OCI-LY7 (cell line): ENCODE measurements at regions not wholly inside any gene's neighbourhood (a gene's known extent, or its start where the extent isn't known, plus 50 kb on each side); places are given as distances from the start of the nearest gene placed in this dataset.

Experiments
- BruUV-seq: library from RNA; stranded (reverse); fragments of 400-500 nt; replicated peaks from 2 replicates; lab custom pipeline; 2021; lab: Mats Ljungman, UMichigan
- CTCF ChIA-PET: fragments of 300-600 bp; sonication (Branson Sonifier 250); formaldehyde crosslinking; loops from one replicate; lab custom pipeline; 2022; ENCODE audit warnings: antibody characterized with exemption; ENCODE audit not compliant: unreplicated experiment; lab: Charles Lee
- POLR2A ChIA-PET: fragments of 300-600 bp; sonication (Branson Sonifier 250); formaldehyde crosslinking; loops from one replicate; lab custom pipeline; 2022; ENCODE audit warnings: antibody characterized with exemption; lab: Charles Lee
- DNase-seq: peaks from one replicate; pipeline ENCODE4 v3.0.0-alpha.2; 2015; ENCODE audit warnings: low spot score
- H2AFZ ChIP-seq: fragments of 200-600 bp; sonication (generic), shearing (Covaris generic); 2 replicates; pipeline ENCODE4 v1.6.1; 2014; ENCODE audit warnings: mild to moderate bottlenecking, antibody characterized with exemption, low read length, moderate library complexity
- H3K27ac ChIP-seq: fragments of 200-600 bp; sonication (generic); 2 replicates; pipeline ENCODE4 v1.5.1; 2014; ENCODE audit warnings: mixed run types, low read depth, mild to moderate bottlenecking, moderate library complexity, low read length, inconsistent platforms; ENCODE audit not compliant: poor library complexity, severe bottlenecking
- H3K36me3 ChIP-seq: fragments of 200-600 bp; sonication (generic); 2 replicates; pipeline ENCODE4 v1.6.1; 2014; ENCODE audit warnings: mild to moderate bottlenecking, antibody characterized with exemption, low read length, moderate library complexity, mixed read lengths; ENCODE audit not compliant: insufficient read depth
- H3K4me1 ChIP-seq: fragments of 200-600 bp; sonication (generic); 2 replicates; pipeline ENCODE4 v1.5.1; 2014; ENCODE audit warnings: mild to moderate bottlenecking, low read length; ENCODE audit not compliant: insufficient read depth, poor library complexity, severe bottlenecking
- H3K4me2 ChIP-seq: fragments of 200-600 bp; sonication (generic); 2 replicates; pipeline ENCODE4 v1.6.1; 2014; ENCODE audit warnings: mild to moderate bottlenecking, low read length
- H3K4me3 ChIP-seq: fragments of 200-600 bp; sonication (generic); 2 replicates; pipeline ENCODE4 v1.5.1; 2014; ENCODE audit warnings: mild to moderate bottlenecking, low read depth, low read length; ENCODE audit not compliant: poor library complexity, severe bottlenecking
- H3K79me2 ChIP-seq: fragments of 200-600 bp; sonication (generic); 2 replicates; pipeline ENCODE4 v1.6.1; 2016; ENCODE audit warnings: low read depth, mild to moderate bottlenecking, low read length, moderate library complexity, mixed read lengths; ENCODE audit not compliant: insufficient read depth
- H3K9me2 ChIP-seq: fragments of 200-600 bp; sonication (generic); 2 replicates; pipeline ENCODE4 v1.6.1; 2016; ENCODE audit warnings: mild to moderate bottlenecking, low read length, mixed read lengths; ENCODE audit not compliant: insufficient read depth
- H3K9me3 ChIP-seq: fragments of 200-600 bp; sonication (generic); 2 replicates; pipeline ENCODE4 v1.6.1; 2014; ENCODE audit warnings: mild to moderate bottlenecking, mixed run types, low read length, mixed read lengths
- H4K20me1 ChIP-seq: fragments of 200-600 bp; sonication (generic); 2 replicates; pipeline ENCODE4 v1.6.1; 2014; ENCODE audit warnings: mild to moderate bottlenecking, antibody characterized with exemption, low read length, moderate library complexity, mixed read lengths; ENCODE audit not compliant: insufficient read depth
- CTCF ChIP-seq: fragments of 200-600 bp; sonication (generic); conservative IDR thresholded peaks from 2 replicates; pipeline ENCODE4 v1.5.1; 2014; ENCODE audit warnings: mild to moderate bottlenecking, antibody characterized with exemption, low read length, moderate library complexity, mixed read lengths
- EZH2phosphoT487 ChIP-seq: fragments of 200-600 bp; sonication (generic); IDR thresholded peaks from 2 replicates; pipeline ENCODE4 v1.6.1; 2018; ENCODE audit warnings: low read depth, borderline replicate concordance, mild to moderate bottlenecking, mixed run types, antibody characterized with exemption, low read length, moderate library complexity, mixed read lengths
- intact Hi-C: fragments of 100-400 bp; cut with micrococcal nuclease; formaldehyde crosslinking; loops from one replicate; pipeline ENCODE4 v1.10.0; 2022; ENCODE audit not compliant: unreplicated experiment

DNA sequence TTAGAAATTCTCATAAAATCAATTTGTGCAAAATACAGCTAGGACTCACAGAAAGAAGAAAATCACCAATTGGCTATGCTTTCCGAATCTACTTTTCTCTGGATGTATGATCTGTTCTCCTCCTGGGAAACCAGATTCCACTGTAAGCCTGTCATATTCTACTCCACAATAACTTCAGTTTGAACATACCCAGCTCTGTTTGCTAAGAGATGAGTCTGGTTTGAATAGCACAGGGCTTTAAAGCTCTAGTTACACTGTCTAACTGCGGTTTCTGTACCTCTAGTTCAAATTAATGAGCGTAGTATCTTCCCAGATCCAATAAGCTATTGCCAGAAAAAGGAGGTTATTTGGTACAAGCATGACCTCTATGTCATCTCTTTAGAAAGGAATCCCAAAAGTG is 270.1 kb downstream of the DAD1 start:
- intact Hi-C loops = loop anchor here (1.0 to 5.0 kb wide), 3 partner anchors 56 to 238 kb away; no protein-coding TSS in a partner anchor
- no peaks in the 10 kb centered on the region for H3K9me3 ChIP-seq
- no peaks in the 10 kb centered on the region for H4K20me1 ChIP-seq
- H3K4me3 ChIP-seq = no peak overlapping the region
- no peaks in the 10 kb centered on the region for H3K9me2 ChIP-seq
- ChIA-PET POLR2A (interaction anchor here (1.5 kb wide), 1 partner anchor 70 kb away, joined by 3 read pairs; no protein-coding TSS in a partner anchor), CTCF (interaction anchor here (0.6 to 1.1 kb wide), 2 partner anchors 38 to 72 kb away, joined by 3 read pairs; no protein-coding TSS in a partner anchor)
- BruUV-seq = no TSS peak
- no peak for TF ChIP-seq EZH2phosphoT487
- no peak for TF ChIP-seq CTCF
- no peak for DNase-seq
- H3K36me3 ChIP-seq = no peaks in the 10 kb centered on the region
- H2AFZ ChIP-seq = no peak overlapping the region
- no peak overlapping the region for H3K4me2 ChIP-seq
- no peak overlapping the region for H3K27ac ChIP-seq
- peaks cover 4% of the 10 kb centered on the region for H3K4me1 ChIP-seq
- H3K79me2 ChIP-seq = no peaks in the 10 kb centered on the region

DNA sequence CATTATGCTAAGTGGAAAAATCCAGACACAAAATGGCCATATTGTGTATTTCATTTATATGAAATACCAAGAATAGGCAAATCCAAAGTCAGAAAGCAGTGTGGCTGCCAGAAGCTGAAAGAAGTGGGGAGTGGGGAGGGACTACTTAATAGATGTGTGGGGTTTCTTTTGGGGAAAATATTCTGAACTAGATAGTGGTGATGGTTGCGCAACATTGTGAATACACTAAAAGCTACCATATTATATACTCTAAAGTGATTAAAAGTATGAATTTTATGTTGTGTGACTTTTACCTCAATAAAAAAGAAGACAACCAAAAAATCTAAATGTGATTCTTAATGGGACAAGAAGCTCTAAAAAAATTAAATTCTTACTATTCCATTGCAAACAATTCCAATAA is 272.6 kb downstream of the DAD1 start:
- H3K4me3 ChIP-seq = no peak overlapping the region
- BruUV-seq = no TSS peak
- intact Hi-C loops = loop anchor here (5.0 kb wide), 1 partner anchor 241 kb away; no protein-coding TSS in a partner anchor
- H3K79me2 ChIP-seq = no peaks in the 10 kb centered on the region
- H4K20me1 ChIP-seq = no peaks in the 10 kb centered on the region
- no peak overlapping the region for H2AFZ ChIP-seq
- H3K4me1 ChIP-seq = peaks cover 8% of the 10 kb centered on the region
- no peaks in the 10 kb centered on the region for H3K9me3 ChIP-seq
- DNase-seq = no peak
- POLR2A ChIA-PET = interaction anchor here (1.0 kb wide), 1 partner anchor 59 kb away, joined by 5 read pairs; no protein-coding TSS in a partner anchor
- CTCF ChIA-PET = no interaction called here
- no peak overlapping the region for H3K27ac ChIP-seq
- no peaks in the 10 kb centered on the region for H3K9me2 ChIP-seq
- H3K36me3 ChIP-seq = no peaks in the 10 kb centered on the region
- no peak overlapping the region for H3K4me2 ChIP-seq
- TF ChIP-seq EZH2phosphoT487 = no peak
- no peak for TF ChIP-seq CTCF

DNA sequence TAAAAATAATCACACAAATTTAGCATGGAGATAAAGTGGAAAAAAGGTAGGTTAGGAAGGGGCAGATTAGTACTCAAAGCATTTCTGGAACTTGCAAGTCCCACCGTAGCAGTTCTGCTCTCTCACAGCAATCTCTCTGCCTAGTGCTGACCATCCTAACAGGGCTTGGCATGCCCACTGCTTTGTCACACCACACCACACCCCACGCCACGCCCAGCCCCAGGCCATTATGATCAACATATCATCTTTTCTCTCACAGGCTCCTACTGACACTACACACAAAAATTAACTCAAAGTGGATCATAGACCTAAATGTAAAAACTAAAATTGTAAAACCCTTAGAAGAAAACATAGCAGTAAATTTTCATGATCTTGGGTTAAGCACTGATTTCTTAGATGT is 273.7 kb downstream of the DAD1 start:
- BruUV-seq = no TSS peak
- intact Hi-C loops = loop anchor here (5.0 kb wide), 1 partner anchor 242 kb away; no protein-coding TSS in a partner anchor

More for the DNA sequence above, 273.7 kb downstream of the DAD1 start:
- peaks cover 8% of the 10 kb centered on the region for H3K4me1 ChIP-seq
- H3K9me2 ChIP-seq = no peaks in the 10 kb centered on the region
- H3K4me2 ChIP-seq = no peak overlapping the region
- POLR2A ChIA-PET = no interaction called here
- H2AFZ ChIP-seq = peak overlapping the region; percentile 12; the same call in 1 of the 2 replicates
- DNase-seq = no peak
- H3K4me3 ChIP-seq = no peak overlapping the region
- H4K20me1 ChIP-seq = no peaks in the 10 kb centered on the region
- CTCF ChIA-PET = no interaction called here
- no peaks in the 10 kb centered on the region for H3K36me3 ChIP-seq
- no peak for TF ChIP-seq EZH2phosphoT487
- TF ChIP-seq CTCF = no peak
- no peak overlapping the region for H3K27ac ChIP-seq
- no peaks in the 10 kb centered on the region for H3K79me2 ChIP-seq
- H3K9me3 ChIP-seq = no peaks in the 10 kb centered on the region
